ENCODE measurements at regions not wholly inside any gene's neighbourhood (a gene's known extent, or its start where the extent isn't known, plus 50 kb on each side); places are given as distances from the start of the nearest gene placed in this dataset.
A peak's percentile ranks its signal among the peaks of the same experiment; 100 is the strongest.

- Histone ChIP-seq H3K27ac (replicated peaks) (no peak overlapping the region), H3K4me3 (replicated peaks; ENCODE audit: insufficient read depth, low read length) (no peak overlapping the region), H3K27me3 (ENCODE audit: insufficient read depth, poor library complexity, severe bottlenecking) (no peaks in the 10 kb centered on the region)
- no peak for TF ChIP-seq SPI1 (IDR thresholded peaks at IDR 0.05; ENCODE audit: borderline replicate concordance, low read depth)
- no peak for TF ChIP-seq POLR2AphosphoS5 (IDR thresholded peaks at IDR 0.05; ENCODE audit: low read depth)
- no peak for TF ChIP-seq REST (IDR thresholded peaks at IDR 0.05; ENCODE audit: insufficient replicate concordance, low read depth)
- TF ChIP-seq GABPA (IDR thresholded peaks at IDR 0.05; ENCODE audit: low read depth), result no peak
- TF ChIP-seq, protein P1, sequence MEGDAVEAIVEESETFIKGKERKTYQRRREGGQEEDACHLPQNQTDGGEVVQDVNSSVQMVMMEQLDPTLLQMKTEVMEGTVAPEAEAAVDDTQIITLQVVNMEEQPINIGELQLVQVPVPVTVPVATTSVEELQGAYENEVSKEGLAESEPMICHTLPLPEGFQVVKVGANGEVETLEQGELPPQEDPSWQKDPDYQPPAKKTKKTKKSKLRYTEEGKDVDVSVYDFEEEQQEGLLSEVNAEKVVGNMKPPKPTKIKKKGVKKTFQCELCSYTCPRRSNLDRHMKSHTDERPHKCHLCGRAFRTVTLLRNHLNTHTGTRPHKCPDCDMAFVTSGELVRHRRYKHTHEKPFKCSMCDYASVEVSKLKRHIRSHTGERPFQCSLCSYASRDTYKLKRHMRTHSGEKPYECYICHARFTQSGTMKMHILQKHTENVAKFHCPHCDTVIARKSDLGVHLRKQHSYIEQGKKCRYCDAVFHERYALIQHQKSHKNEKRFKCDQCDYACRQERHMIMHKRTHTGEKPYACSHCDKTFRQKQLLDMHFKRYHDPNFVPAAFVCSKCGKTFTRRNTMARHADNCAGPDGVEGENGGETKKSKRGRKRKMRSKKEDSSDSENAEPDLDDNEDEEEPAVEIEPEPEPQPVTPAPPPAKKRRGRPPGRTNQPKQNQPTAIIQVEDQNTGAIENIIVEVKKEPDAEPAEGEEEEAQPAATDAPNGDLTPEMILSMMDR (IDR thresholded peaks at IDR 0.05; ENCODE audit: insufficient read depth, low read length), result no peak
- no peak for DNase-seq (ENCODE audit: low read depth in 1 of 2, low spot score in 1 of 2)
These were observed 138.4 kb downstream of the PCTP start for GRCh38 chr17:55889271-55889670.

GRCh38 chr17:55895112-55895759 is 144.4 kb downstream of the PCTP start:
- no peak overlapping the region for H3K4me3 ChIP-seq (replicated peaks; ENCODE audit: insufficient read depth, low read length)
- no peak overlapping the region for H3K27ac ChIP-seq (replicated peaks)
- TF ChIP-seq POLR2AphosphoS5 (IDR thresholded peaks at IDR 0.05; ENCODE audit: low read depth) (no peak), GABPA (IDR thresholded peaks at IDR 0.05; ENCODE audit: low read depth) (no peak), SPI1 (IDR thresholded peaks at IDR 0.05; ENCODE audit: borderline replicate concordance, low read depth) (no peak), REST (IDR thresholded peaks at IDR 0.05; ENCODE audit: insufficient replicate concordance, low read depth) (no peak)
- no peaks in the 10 kb centered on the region for H3K27me3 ChIP-seq (ENCODE audit: insufficient read depth, poor library complexity, severe bottlenecking)
- peak in 1 of 2 experiments; percentile 53 for DNase-seq (ENCODE audit: low read depth in 1 of 2, low spot score in 1 of 2)

DNA sequence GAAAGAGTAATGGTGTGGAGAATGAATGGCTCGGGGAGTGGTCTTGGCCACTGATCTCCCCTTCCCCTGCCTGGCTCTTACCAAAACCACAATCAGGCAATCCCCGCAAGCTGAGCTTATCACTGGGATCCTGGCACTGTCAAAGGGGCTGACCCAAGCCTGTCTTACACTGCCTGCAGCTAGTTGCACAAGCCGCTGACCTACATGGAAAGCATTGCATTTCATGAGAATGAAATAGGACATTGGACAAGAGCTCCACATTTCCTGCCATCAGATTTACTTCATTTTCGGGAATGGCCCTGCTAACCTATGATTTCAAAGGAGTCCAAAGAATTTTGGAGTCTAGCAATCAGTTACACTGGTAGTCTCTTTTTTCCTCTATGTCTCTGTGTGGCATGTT is 146.4 kb downstream of the PCTP start:
- no peak for DNase-seq (ENCODE audit: low read depth in 1 of 2, low spot score in 1 of 2)
- TF ChIP-seq, protein P1 (IDR thresholded peaks at IDR 0.05; ENCODE audit: insufficient read depth, low read length), result no peak
- no peak for TF ChIP-seq POLR2AphosphoS5 (IDR thresholded peaks at IDR 0.05; ENCODE audit: low read depth)
- TF ChIP-seq SPI1 (IDR thresholded peaks at IDR 0.05; ENCODE audit: borderline replicate concordance, low read depth), result no peak
- no peak for TF ChIP-seq REST (IDR thresholded peaks at IDR 0.05; ENCODE audit: insufficient replicate concordance, low read depth)
- no peak for TF ChIP-seq GABPA (IDR thresholded peaks at IDR 0.05; ENCODE audit: low read depth)
- H3K4me3 ChIP-seq (replicated peaks; ENCODE audit: insufficient read depth, low read length), result no peak overlapping the region
- no peaks in the 10 kb centered on the region for H3K27me3 ChIP-seq (ENCODE audit: insufficient read depth, poor library complexity, severe bottlenecking)
- H3K27ac ChIP-seq (replicated peaks), result no peak overlapping the region

All from HL-60 (cell line).